IMR-90 (cell line): ENCODE measurements at regions not wholly inside any gene's neighbourhood (a gene's known extent, or its start where the extent isn't known, plus 50 kb on each side); places are given as distances from the start of the nearest gene placed in this dataset.

Experiments used
- ATAC-seq: fragments of 200-7000 bp; cut with Tn5 transposase; 2 replicates; pipeline ENCODE4 v1.9.1; 2020; ENCODE audit warnings: low read depth, mild to moderate bottlenecking, moderate library complexity
- BruUV-seq: library from RNA; stranded (reverse); fragments of 400-500 nt; replicated peaks from 2 replicates; lab custom pipeline; 2021; lab: Mats Ljungman, UMichigan
- CTCF ChIA-PET: fragments of 300-600 bp; formaldehyde crosslinking; extraction: SDS; loops from one replicate; lab custom pipeline; 2021; ENCODE audit warnings: antibody characterized with exemption; lab: Yijun Ruan, JAX
- POLR2A ChIA-PET: fragments of 300-600 bp; sonication (Branson Sonifier 250); formaldehyde crosslinking; loops from one replicate; lab custom pipeline; 2022; ENCODE audit warnings: antibody characterized with exemption; ENCODE audit not compliant: unreplicated experiment; lab: Charles Lee
- DNase-seq: peaks from one replicate; pipeline ENCODE4 v3.0.0; 2013
- H2AFZ ChIP-seq: replicated peaks from 2 replicates; pipeline ENCODE3; 2013; ENCODE audit warnings: low read length, mild to moderate bottlenecking; ENCODE audit not compliant: poor library complexity
- H2AK5ac ChIP-seq: 2 replicates; pipeline ENCODE4 v1.6.1; 2013; ENCODE audit warnings: low read depth, low read length, inconsistent platforms
- H2AK9ac ChIP-seq: replicated peaks from 2 replicates; pipeline ENCODE3; 2013; ENCODE audit warnings: mild to moderate bottlenecking, low read depth, low read length, moderate library complexity; ENCODE audit not compliant: poor library complexity
- H2BK120ac ChIP-seq: 2 replicates; pipeline ENCODE4 v1.6.1; 2013; ENCODE audit warnings: low read depth, low read length, inconsistent platforms
- H2BK15ac ChIP-seq: 3 replicates; pipeline ENCODE4 v1.6.1; 2013; ENCODE audit warnings: low read depth, low read length, inconsistent platforms
- H2BK20ac ChIP-seq: 2 replicates; pipeline ENCODE4 v1.6.1; 2013; ENCODE audit warnings: low read depth, mild to moderate bottlenecking, inconsistent platforms, low read length, moderate library complexity
- H2BK5ac ChIP-seq: 2 replicates; pipeline ENCODE4 v1.6.1; 2013; ENCODE audit warnings: mild to moderate bottlenecking, low read depth, low read length, inconsistent platforms; ENCODE audit not compliant: poor library complexity, severe bottlenecking
- H3K14ac ChIP-seq: replicated peaks from 2 replicates; pipeline ENCODE4 v1.6.1; 2013; ENCODE audit warnings: low read depth, low read length, inconsistent platforms
- H3K18ac ChIP-seq: 2 replicates; pipeline ENCODE4 v1.6.1; 2013; ENCODE audit warnings: low read depth, low read length, control low read depth
- H3K23ac ChIP-seq: 2 replicates; pipeline ENCODE4 v1.6.1; 2013; ENCODE audit warnings: low read depth, low read length, inconsistent platforms
- H3K27ac ChIP-seq: 2 replicates; pipeline ENCODE4 v1.5.1; 2013; ENCODE audit warnings: mild to moderate bottlenecking, control low read depth, low read length; ENCODE audit not compliant: insufficient read depth
- H3K27me3 ChIP-seq: 2 replicates; pipeline ENCODE4 v1.6.1; 2013; ENCODE audit warnings: low read length; ENCODE audit not compliant: control insufficient read depth, insufficient read depth
- H3K36me3 ChIP-seq: 2 replicates; pipeline ENCODE4 v1.6.1; 2013; ENCODE audit warnings: low read length, mixed read lengths; ENCODE audit not compliant: control insufficient read depth, insufficient read depth
- H3K4ac ChIP-seq: 2 replicates; pipeline ENCODE4 v1.6.1; 2013; ENCODE audit warnings: low read depth, low read length, inconsistent platforms
- H3K4me1 ChIP-seq: 2 replicates; pipeline ENCODE4 v1.6.1; 2013; ENCODE audit warnings: low read length, mixed read lengths; ENCODE audit not compliant: control insufficient read depth, insufficient read depth
- H3K4me2 ChIP-seq: 2 replicates; pipeline ENCODE4 v1.6.1; 2013; ENCODE audit warnings: low read depth, mild to moderate bottlenecking, control low read depth, low read length, moderate library complexity
- H3K4me3 ChIP-seq: 2 replicates; pipeline ENCODE4 v1.5.1; 2013; ENCODE audit warnings: low read depth, mild to moderate bottlenecking, control low read depth, low read length, moderate library complexity; ENCODE audit not compliant: insufficient read depth
- H3K56ac ChIP-seq: 2 replicates; pipeline ENCODE4 v1.6.1; 2013; ENCODE audit warnings: low read length, inconsistent platforms; ENCODE audit not compliant: insufficient read depth; ENCODE audit errors: extremely low read depth
- H3K79me1 ChIP-seq, 2 experiments: 2 replicates each; pipeline ENCODE4 v1.6.1; 2013; ENCODE audit warnings: low read length in 2 of 2, inconsistent platforms in 1 of 2, low read depth in 1 of 2
- H3K9ac ChIP-seq: 2 replicates; pipeline ENCODE4 v1.6.1; 2013; ENCODE audit warnings: low read depth, low read length, control low read depth
- H3K9me1 ChIP-seq: 2 replicates; pipeline ENCODE4 v1.6.1; 2013; ENCODE audit warnings: low read length, inconsistent platforms; ENCODE audit not compliant: insufficient read depth
- H3K9me3 ChIP-seq: 2 replicates; pipeline ENCODE4 v1.6.1; 2013; ENCODE audit warnings: low read length; ENCODE audit not compliant: control insufficient read depth, insufficient read depth
- H4K20me1 ChIP-seq: 2 replicates; pipeline ENCODE4 v1.6.1; 2013; ENCODE audit warnings: low read length, inconsistent platforms; ENCODE audit not compliant: insufficient read depth
- H4K5ac ChIP-seq: 2 replicates; pipeline ENCODE4 v1.6.1; 2013; ENCODE audit warnings: mild to moderate bottlenecking, low read depth, low read length, control low read depth
- H4K8ac ChIP-seq, 2 experiments: 2 replicates each; pipeline ENCODE4 v1.6.1; 2013; ENCODE audit warnings: low read depth in 2 of 2, low read length in 2 of 2, control low read depth in 1 of 2, inconsistent platforms in 1 of 2
- H4K91ac ChIP-seq: 2 replicates; pipeline ENCODE4 v1.6.1; 2013; ENCODE audit warnings: low read depth, low read length, inconsistent platforms; ENCODE audit not compliant: insufficient read depth
- CEBPB ChIP-seq: IDR thresholded peaks from 2 replicates; pipeline ENCODE4 v1.6.1; 2012; ENCODE audit warnings: low read depth, low read length, improper control_type of control experiment
- CHD1 ChIP-seq: IDR thresholded peaks from 2 replicates; pipeline ENCODE4 v1.6.1; 2012; ENCODE audit warnings: low read depth, low read length, improper control_type of control experiment
- FOS ChIP-seq: fragments of 150-350 bp; IDR thresholded peaks from 2 replicates; pipeline ENCODE4 v1.6.1; 2016; ENCODE audit warnings: low read depth, low read length
- MAFK ChIP-seq: IDR thresholded peaks from 2 replicates; pipeline ENCODE4 v1.6.1; 2012; ENCODE audit warnings: low read depth, low read length, improper control_type of control experiment
- MAZ ChIP-seq: IDR thresholded peaks from 2 replicates; pipeline ENCODE4 v1.6.1; 2012; ENCODE audit warnings: low read depth, mild to moderate bottlenecking, low read length, improper control_type of control experiment, moderate library complexity, borderline replicate concordance
- MXI1 ChIP-seq: IDR thresholded peaks from 2 replicates; pipeline ENCODE4 v1.6.1; 2012; ENCODE audit warnings: low read depth, mild to moderate bottlenecking, low read length, moderate library complexity, borderline replicate concordance
- NFE2L2 ChIP-seq: fragments of 150-350 bp; IDR thresholded peaks from 2 replicates; pipeline ENCODE4 v1.6.1; 2016; ENCODE audit warnings: low read depth, mild to moderate bottlenecking, low read length
- POLR2A ChIP-seq: IDR thresholded peaks from 2 replicates; pipeline ENCODE4 v1.6.1; 2012; ENCODE audit warnings: mild to moderate bottlenecking, low read depth, low read length
- RAD21 ChIP-seq: IDR thresholded peaks from 2 replicates; pipeline ENCODE4 v1.6.1; 2012; ENCODE audit warnings: low read length, improper control_type of control experiment
- RCOR1 ChIP-seq: IDR thresholded peaks from 2 replicates; pipeline ENCODE4 v1.6.1; 2012; ENCODE audit warnings: mild to moderate bottlenecking, low read length, improper control_type of control experiment; ENCODE audit not compliant: insufficient replicate concordance
- WGBS, 2 experiments: methylation state at CpG; one replicate each; pipeline versions ENCODE4 v1.1.5 to v1.1.7; 2013; ENCODE audit warnings: missing lambda C conversion rate in 2 of 2; ENCODE audit not compliant: insufficient read length in 1 of 2; ENCODE audit errors: extremely low coverage in 2 of 2; 5-methylcytosine and 5-hydroxymethylcytosine counted together
- dilution Hi-C: fragments of 300-500 bp; cut with HindIII; formaldehyde crosslinking; loops from one replicate; pipeline ENCODE4 v1.14.3; 2018; ENCODE audit warnings: low sequenced_read_pairs; ENCODE audit not compliant: unreplicated experiment
- in situ Hi-C: fragments of 300-500 bp; cut with MboI; formaldehyde crosslinking; loops from 3 replicates; pipeline ENCODE4 v1.14.3; 2019; ENCODE audit warnings: low sequenced_read_pairs, inconsistent platforms, mixed read lengths
- intact Hi-C: fragments of 100-400 bp; cut with micrococcal nuclease; formaldehyde crosslinking; loops from 2 replicates; pipeline ENCODE4 v1.10.0; 2022
- TF ChIP-seq, protein P1 (sequence below): fragments of 150-350 bp; IDR thresholded peaks from 2 replicates; pipeline ENCODE4 v1.6.1; 2016; ENCODE audit warnings: low read depth, mild to moderate bottlenecking, low read length, moderate library complexity, borderline replicate concordance
- TF ChIP-seq, protein P2 (sequence below): conservative IDR thresholded peaks from 2 replicates; pipeline ENCODE4 v1.5.1; 2012; ENCODE audit warnings: mild to moderate bottlenecking, low read depth, low read length, improper control_type of control experiment

GRCh38 chr1:38579056-38579455 is 280.5 kb downstream of the RRAGC start:
- no peak overlapping the region for H3K14ac ChIP-seq
- H3K79me1 ChIP-seq = no peaks in the 10 kb centered on the region
- BruUV-seq = no TSS peak
- H2BK120ac ChIP-seq = no peak overlapping the region
- H3K23ac ChIP-seq = no peak overlapping the region
- H4K8ac ChIP-seq = no peak overlapping the region
- peaks cover 11% of the 10 kb centered on the region; the same call in 1 of the 2 replicates for H3K27me3 ChIP-seq
- no peak overlapping the region for H2BK5ac ChIP-seq
- H4K5ac ChIP-seq = no peak overlapping the region
- no peak overlapping the region for H4K91ac ChIP-seq
- no peak overlapping the region for H2AK5ac ChIP-seq
- H3K4me2 ChIP-seq = no peak overlapping the region
- in situ Hi-C loops = no loop called here
- no peak overlapping the region for H3K56ac ChIP-seq
- no peak overlapping the region for H2BK20ac ChIP-seq
- H3K9me3 ChIP-seq = no peaks in the 10 kb centered on the region
- no peak overlapping the region for H2AFZ ChIP-seq
- no peak for DNase-seq
- no peaks in the 10 kb centered on the region for H3K9me1 ChIP-seq
- WGBS, 2 experiments = 100% methylated on average over 1 of the region's 5 CpGs; no CpG with 5 or more reads in 1 of the 2 experiments
- TF ChIP-seq FOS (no peak), RAD21 (no peak), RCOR1 (no peak), MAFK (no peak), POLR2A (no peak), CHD1 (no peak), MAZ (no peak), NFE2L2 (no peak), CEBPB (no peak), MXI1 (no peak)
- TF ChIP-seq, protein P1, sequence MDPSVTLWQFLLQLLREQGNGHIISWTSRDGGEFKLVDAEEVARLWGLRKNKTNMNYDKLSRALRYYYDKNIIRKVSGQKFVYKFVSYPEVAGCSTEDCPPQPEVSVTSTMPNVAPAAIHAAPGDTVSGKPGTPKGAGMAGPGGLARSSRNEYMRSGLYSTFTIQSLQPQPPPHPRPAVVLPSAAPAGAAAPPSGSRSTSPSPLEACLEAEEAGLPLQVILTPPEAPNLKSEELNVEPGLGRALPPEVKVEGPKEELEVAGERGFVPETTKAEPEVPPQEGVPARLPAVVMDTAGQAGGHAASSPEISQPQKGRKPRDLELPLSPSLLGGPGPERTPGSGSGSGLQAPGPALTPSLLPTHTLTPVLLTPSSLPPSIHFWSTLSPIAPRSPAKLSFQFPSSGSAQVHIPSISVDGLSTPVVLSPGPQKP = no peak
- TF ChIP-seq, protein P2, sequence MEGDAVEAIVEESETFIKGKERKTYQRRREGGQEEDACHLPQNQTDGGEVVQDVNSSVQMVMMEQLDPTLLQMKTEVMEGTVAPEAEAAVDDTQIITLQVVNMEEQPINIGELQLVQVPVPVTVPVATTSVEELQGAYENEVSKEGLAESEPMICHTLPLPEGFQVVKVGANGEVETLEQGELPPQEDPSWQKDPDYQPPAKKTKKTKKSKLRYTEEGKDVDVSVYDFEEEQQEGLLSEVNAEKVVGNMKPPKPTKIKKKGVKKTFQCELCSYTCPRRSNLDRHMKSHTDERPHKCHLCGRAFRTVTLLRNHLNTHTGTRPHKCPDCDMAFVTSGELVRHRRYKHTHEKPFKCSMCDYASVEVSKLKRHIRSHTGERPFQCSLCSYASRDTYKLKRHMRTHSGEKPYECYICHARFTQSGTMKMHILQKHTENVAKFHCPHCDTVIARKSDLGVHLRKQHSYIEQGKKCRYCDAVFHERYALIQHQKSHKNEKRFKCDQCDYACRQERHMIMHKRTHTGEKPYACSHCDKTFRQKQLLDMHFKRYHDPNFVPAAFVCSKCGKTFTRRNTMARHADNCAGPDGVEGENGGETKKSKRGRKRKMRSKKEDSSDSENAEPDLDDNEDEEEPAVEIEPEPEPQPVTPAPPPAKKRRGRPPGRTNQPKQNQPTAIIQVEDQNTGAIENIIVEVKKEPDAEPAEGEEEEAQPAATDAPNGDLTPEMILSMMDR = no peak
- no peaks in the 10 kb centered on the region for H4K20me1 ChIP-seq
- dilution Hi-C loops = no loop called here
- H3K4me1 ChIP-seq = no peaks in the 10 kb centered on the region
- ChIA-PET CTCF (no interaction called here), POLR2A (no interaction called here)
- H3K9ac ChIP-seq = no peak overlapping the region
- intact Hi-C loops = no loop called here
- no peak for ATAC-seq
- H3K27ac ChIP-seq = no peak overlapping the region
- H3K18ac ChIP-seq = no peak overlapping the region
- H2BK15ac ChIP-seq = no peak overlapping the region
- no peak overlapping the region for H2AK9ac ChIP-seq
- H3K4me3 ChIP-seq = no peak overlapping the region
- no peak overlapping the region for H3K4ac ChIP-seq
- no peaks in the 10 kb centered on the region for H3K36me3 ChIP-seq
